ENCODE measurements at regions not wholly inside any gene's neighbourhood (a gene's known extent, or its start where the extent isn't known, plus 50 kb on each side); places are given as distances from the start of the nearest gene placed in this dataset.

DNA sequence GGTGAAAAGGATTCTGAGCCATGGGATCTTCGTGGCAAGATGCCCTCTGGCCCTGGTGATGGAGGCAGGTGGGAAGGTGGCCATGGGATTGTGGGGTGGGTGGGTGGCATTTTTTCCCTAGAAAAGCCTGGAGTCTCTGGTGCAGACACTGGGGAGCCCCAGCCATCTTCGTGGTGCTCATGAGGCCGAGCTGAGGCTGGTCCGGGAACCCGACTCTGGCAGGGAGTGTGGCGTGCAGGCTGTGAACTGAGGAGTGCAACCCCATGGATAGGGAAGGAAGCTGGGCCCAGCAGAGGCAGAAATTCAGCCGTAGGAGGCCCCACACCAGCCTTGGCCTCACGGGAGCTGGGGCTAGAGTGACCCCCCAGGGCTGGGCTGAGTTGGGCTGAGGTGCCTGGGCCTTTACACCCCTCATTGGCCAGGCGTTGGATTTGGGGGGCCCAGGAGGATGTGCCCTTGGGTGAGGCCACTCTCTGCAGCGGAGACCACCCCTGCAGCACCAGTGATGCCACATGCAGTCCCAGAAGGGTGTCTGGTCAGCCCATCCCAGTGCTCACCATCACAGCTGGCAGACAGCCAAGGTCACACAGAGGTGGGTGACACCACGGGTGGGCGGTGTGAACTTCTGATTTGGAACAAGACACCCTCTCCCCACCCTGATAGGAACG, 115.6 kb upstream of the HDAC4 start:
- no peak for DNase-seq (ENCODE audit: low spot score)

- no peak for DNase-seq (ENCODE audit: low spot score)
Measured at GRCh38 chr2:239514754-239515530, 114.1 kb upstream of the HDAC4 start.

- no peak for DNase-seq (ENCODE audit: low spot score)
Measured at GRCh38 chr2:239512054-239512453, 111.2 kb upstream of the HDAC4 start.

GRCh38 chr2:239509373-239510143, 108.7 kb upstream of the HDAC4 start:
- no peak for DNase-seq (ENCODE audit: low spot score)

GRCh38 chr2:239508261-239508660, 107.4 kb upstream of the HDAC4 start:
- DNase-seq (ENCODE audit: low spot score): no peak

DNA sequence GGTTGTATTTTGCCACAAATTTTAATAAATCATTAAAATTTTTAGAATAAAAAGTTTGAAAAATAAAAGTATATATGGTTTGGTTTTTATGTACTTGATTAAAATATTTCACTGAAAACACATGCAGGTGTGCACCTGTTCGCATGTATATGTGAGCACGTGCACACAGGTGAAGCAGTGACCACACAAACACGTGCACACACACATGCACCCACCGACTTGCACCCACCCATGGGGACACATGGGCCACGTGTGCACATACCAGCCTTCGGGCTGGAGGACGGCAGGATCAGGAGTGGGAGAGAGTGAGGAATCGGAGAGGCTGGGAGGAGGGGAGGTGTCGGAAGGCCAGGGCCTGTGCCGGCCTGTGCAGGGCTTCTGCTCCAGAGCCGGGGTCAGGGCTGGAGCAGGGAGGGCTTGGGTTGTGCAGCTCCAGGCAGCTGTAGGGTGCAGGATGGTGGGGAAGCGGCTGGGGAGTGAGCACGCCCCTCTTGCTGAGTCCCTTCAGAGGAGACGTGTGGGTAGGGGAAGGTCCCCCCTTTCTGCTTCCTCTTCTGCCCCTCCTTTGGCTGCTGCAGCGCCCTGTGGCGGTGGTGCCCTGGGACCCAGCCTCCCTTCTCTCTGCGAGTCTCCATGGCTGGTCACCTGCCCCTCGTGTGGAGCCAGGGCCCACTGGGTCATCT, 106.9 kb upstream of the HDAC4 start:
- DNase-seq (ENCODE audit: low spot score): no peak

DNA sequence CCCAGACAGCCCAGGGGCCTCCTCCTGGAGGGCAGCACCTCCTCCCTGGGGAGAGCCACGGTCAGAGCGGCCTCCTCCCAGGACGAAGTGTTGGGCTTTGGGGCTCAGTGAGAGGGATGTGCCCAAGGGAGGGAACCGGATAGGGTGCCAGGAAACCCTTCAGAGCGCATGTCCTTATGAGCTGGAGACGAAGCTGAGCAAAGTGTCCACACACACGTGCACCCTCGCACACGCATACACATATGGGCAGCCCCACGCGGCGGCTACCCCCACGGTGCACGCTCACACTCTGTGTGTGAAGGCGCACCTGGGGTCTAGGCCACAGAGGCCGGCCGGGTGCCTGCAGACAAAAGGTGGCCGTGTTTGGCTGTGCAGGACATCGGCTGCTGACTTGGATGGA, 106.1 kb upstream of the HDAC4 start:
- no peak for DNase-seq (ENCODE audit: low spot score)

- no peak for DNase-seq (ENCODE audit: low spot score)
Measured at GRCh38 chr2:239506101-239506857, 105.5 kb upstream of the HDAC4 start.

GRCh38 chr2:239504643-239505235, 103.9 kb upstream of the HDAC4 start:
- no peak for DNase-seq (ENCODE audit: low spot score)

DNA sequence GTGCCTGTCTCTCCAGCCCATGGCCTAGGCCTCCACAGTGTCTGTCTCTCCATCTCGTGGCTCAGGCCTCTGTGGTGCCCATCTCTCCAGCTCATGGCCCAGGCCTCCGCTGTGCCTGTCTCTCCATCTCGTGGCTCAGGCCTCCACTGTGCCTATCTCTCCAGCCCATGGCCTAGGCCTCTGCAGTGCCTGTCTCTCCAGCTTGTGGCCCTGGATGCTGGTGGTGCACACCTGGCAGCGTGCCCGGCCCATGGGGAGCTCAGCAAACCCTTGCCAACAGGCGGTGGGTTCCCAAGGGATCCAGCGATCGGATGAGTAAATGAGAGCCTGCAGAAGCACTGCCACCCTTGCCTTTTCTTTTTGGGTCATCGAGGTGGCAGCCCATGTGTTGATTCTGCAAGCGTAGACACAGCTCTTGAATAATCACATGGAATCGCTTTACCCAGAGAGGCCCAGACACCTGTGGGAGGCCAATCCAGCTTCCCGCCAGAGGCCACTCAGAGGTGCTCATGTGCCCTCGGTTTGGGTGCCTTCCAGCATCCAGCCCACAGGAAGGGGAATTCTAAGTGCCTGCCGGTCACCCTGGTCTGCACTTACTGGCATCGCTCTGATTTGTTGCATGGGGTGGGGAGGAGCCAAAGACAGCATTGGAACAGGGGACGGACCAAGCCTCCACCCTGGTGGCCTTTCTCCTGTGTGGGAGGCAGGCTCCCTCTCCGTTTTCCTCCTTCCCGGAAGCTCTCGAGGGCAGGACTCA, 101.8 kb upstream of the HDAC4 start:
- no peak for DNase-seq (ENCODE audit: low spot score)

GRCh38 chr2:239500574-239501550, 100.0 kb upstream of the HDAC4 start:
- no peak for DNase-seq (ENCODE audit: low spot score)

DNA sequence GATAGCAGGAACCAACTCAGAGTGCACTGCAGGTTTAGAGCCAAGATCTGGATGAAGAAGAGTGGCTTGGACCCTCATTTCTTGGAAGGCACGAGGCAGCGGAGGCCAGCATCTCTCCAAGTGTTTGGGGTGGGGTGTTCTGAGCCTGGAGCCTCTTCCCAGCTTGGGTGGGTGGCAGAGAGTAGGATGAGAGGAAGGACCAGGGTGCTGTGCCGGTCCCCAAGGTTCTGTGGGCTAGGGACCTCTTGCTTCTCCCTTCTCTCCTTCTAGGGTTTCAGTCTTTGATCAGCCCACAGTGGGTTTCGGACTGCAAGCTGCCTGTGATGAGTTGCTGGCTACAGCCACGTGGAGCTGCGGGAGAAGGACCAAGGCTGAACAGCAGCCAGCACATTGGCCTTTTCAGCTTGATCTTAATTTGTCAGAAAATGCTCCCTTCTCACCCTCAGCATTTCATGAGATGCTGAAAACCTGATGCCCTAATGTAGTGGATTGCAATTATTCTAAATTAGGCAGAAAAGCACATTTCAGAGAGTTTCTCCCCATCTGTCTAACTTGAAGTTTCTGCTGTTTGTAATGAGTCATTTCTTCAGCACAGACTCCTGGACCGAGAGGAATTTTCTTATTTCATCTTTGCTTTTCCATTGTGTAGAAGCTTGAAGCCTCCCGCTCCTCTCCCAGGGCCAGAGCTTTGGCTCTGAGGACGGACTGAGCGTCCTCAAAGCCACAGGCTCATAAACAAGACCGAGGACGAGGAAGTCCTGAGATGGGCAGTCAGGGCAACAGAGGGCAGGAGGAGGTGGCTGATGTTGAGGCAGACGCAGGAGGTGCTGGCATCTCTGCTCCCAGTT, 99.1 kb upstream of the HDAC4 start:
- DNase-seq (ENCODE audit: low spot score): no peak

DNA sequence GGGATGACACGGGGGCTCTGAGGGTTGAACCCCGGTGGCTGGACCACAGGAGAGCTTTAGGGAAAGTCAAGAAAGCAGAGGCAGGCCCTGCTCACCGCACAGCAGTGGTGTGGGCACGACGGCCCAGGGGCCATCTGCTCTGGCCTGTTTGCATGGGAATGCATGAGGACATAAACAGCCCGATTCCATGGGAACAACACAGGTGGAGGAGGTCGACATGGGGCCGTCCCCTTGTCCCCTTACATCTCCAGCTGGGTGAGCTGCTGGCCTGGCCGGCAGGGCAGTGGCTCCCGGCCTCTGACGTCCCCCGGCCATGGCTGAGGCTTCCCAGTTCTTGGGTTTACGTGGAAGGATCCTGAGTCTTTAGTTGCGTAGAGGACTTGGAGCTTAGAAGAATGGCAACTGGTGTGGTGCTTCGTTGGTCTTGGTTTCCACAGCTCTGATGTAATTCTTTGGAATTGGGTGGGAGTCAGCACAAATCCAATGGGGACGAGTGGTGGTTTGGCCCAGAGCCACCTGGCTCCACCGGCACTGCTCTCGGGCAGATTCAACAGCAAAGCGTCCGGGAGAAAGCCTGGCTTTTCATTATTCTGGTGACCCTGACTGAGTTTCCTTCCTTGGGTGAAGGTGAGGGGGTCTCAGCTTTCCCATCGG, 98.3 kb upstream of the HDAC4 start:
- DNase-seq (ENCODE audit: low spot score): no peak

GRCh38 chr2:239498576-239498975, 97.8 kb upstream of the HDAC4 start:
- no peak for DNase-seq (ENCODE audit: low spot score)

- no peak for DNase-seq (ENCODE audit: low spot score)
Measured at GRCh38 chr2:239496700-239497099, 95.9 kb upstream of the HDAC4 start.

GRCh38 chr2:239495791-239496233, 95.0 kb upstream of the HDAC4 start:
- DNase-seq (ENCODE audit: low spot score): no peak

DNA sequence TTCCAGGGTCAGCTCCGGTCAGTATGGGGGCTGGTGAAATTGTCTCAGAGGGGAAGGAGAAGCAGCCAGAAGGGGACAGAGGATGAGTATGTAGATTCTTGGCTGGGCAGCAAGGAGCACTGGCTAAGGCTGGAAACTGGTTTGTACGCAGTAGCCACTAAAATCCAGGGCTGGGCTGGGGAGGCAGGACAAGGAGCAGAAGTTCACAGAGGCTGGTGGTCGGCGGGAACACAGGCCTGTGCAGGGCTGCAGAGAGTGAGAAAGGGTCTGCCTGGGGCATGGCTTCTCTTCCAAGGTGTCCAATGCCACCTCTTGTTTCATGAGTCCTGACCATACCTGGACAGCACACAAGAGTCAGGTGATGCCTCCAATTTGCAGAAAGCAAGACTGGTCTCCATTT, 94.4 kb upstream of the HDAC4 start:
- no peak for DNase-seq (ENCODE audit: low spot score)

DNA sequence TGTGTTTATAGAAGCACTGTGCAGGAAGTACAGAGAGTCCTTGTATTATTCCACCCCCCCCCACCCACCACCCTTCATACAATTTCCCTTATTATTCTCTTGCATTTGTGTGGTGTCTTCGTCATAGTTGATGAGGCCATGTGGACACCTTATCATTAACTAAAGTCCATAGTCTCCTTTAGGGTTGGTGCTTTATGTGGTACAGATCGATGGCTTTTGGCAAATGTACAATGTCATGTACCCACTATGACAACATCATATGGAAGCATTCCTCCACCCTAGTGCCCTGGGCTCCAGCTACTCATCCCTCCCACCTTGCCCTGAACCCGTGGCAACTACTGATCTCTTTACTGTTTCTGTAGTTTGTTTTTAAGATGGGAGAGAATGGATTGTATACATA, 93.8 kb upstream of the HDAC4 start:
- no peak for DNase-seq (ENCODE audit: low spot score)
